ENCODE measurements at regions not wholly inside any gene's neighbourhood (a gene's known extent, or its start where the extent isn't known, plus 50 kb on each side); places are given as distances from the start of the nearest gene placed in this dataset.

DNA sequence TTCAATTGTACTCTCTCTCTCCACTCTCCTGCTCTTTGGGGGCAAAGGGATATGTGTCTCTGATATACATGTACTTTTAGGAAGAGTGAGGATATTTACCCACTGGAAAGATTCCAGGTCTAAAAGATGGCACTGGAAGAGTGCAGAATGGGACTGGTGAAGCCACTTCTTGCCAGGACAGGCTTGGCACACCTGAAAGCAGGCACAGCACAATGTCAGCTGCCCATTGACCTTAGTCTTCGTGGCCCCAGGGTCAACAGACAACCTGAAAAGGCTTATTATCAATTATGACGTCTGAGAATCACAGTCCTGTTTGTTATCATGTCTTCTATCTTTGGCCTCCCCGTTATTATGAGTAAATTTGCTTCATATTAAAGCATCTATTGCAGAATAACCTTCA, 86.7 kb upstream of the PAK3 start:
- DNase-seq (no peak), ATAC-seq (no peak)
- H3K4me1 ChIP-seq = no peaks in the 10 kb centered on the region
- H3K4me3 ChIP-seq = no peak overlapping the region
- TF ChIP-seq POLR2A (IDR thresholded peaks at IDR 0.05) = no peak
- TF ChIP-seq, protein P1, sequence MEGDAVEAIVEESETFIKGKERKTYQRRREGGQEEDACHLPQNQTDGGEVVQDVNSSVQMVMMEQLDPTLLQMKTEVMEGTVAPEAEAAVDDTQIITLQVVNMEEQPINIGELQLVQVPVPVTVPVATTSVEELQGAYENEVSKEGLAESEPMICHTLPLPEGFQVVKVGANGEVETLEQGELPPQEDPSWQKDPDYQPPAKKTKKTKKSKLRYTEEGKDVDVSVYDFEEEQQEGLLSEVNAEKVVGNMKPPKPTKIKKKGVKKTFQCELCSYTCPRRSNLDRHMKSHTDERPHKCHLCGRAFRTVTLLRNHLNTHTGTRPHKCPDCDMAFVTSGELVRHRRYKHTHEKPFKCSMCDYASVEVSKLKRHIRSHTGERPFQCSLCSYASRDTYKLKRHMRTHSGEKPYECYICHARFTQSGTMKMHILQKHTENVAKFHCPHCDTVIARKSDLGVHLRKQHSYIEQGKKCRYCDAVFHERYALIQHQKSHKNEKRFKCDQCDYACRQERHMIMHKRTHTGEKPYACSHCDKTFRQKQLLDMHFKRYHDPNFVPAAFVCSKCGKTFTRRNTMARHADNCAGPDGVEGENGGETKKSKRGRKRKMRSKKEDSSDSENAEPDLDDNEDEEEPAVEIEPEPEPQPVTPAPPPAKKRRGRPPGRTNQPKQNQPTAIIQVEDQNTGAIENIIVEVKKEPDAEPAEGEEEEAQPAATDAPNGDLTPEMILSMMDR (IDR thresholded peaks at IDR 0.05) = no peak
- no peak overlapping the region for H3K27ac ChIP-seq
- intact Hi-C loops (cut with DNase I) = no loop called here
- WGBS, 4 donors = 22 to 37% (median 31%) methylated on average over 3 of the region's 3 CpGs
- peaks cover 0 to 39% (median 0%) of the 10 kb centered on the region in 9 donors for H3K27me3 ChIP-seq
- H3K9me3 ChIP-seq = no peaks in the 10 kb centered on the region
- no peaks in the 10 kb centered on the region for H3K36me3 ChIP-seq

DNA sequence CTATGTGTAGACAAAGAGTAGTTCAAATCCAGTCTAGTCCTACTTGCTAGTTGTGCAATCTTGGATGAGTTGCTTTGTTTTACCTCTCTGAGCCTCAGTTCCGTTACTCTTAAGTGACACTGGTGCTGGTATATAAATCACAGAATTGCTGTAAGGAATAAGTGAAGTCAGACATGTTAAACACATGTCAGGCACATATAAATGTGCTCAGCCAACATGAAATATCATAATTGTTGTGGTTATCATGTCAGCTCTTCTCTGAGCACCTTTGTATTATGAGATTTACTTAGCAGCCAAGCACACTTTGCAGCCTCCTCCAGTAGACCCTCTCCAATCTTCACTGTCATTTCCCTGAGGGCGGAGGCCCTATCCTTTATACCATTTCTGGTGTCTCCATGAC, 87.9 kb upstream of the PAK3 start:
- DNase-seq (no peak), ATAC-seq (no peak)
- no peaks in the 10 kb centered on the region for H3K36me3 ChIP-seq
- intact Hi-C loops (cut with DNase I) = no loop called here
- TF ChIP-seq, protein P1 (IDR thresholded peaks at IDR 0.05) = no peak
- no peak for TF ChIP-seq POLR2A (IDR thresholded peaks at IDR 0.05)
- no peaks in the 10 kb centered on the region for H3K9me3 ChIP-seq
- 34 to 71% (median 49%) methylated on average over 2 of the region's 2 CpGs for WGBS, 4 donors
- H3K4me1 ChIP-seq = no peaks in the 10 kb centered on the region
- no peak overlapping the region for H3K4me3 ChIP-seq
- peaks cover 0 to 33% (median 0%) of the 10 kb centered on the region in 9 donors for H3K27me3 ChIP-seq
- H3K27ac ChIP-seq = no peak overlapping the region

DNA sequence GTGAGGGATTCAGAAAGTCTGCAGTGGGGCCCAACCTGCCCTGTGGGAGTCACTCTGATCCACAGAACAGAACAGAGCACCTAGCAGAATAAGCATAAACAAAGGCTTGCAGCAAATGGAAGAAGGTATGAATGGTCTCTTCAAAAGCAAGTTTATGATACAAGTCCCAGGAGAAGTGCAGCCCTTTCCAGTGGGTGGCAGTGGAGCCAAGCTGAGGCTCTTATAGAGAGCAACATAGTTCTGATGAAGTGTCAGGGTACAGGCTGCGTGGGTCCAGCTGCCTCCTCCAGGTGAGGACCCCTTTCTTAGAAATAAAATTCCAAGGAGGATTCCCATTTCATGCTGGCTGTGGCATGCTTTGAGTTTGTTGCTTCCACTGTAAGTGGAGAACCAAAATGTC, 88.8 kb upstream of the PAK3 start:
- TF ChIP-seq, protein P1 (IDR thresholded peaks at IDR 0.05) = no peak
- no peak for TF ChIP-seq POLR2A (IDR thresholded peaks at IDR 0.05)
- Histone ChIP-seq H3K27me3 (peaks cover 0 to 29% (median 0%) of the 10 kb centered on the region in 9 donors), H3K4me1 (no peaks in the 10 kb centered on the region), H3K36me3 (no peaks in the 10 kb centered on the region), H3K4me3 (no peak overlapping the region), H3K27ac (no peak overlapping the region), H3K9me3 (no peaks in the 10 kb centered on the region)
- 36 to 86% (median 62%) methylated on average over 1 of the region's 1 CpG for WGBS, 4 donors
- no peak for ATAC-seq
- intact Hi-C loops (cut with DNase I) = no loop called here
- no peak for DNase-seq

DNA sequence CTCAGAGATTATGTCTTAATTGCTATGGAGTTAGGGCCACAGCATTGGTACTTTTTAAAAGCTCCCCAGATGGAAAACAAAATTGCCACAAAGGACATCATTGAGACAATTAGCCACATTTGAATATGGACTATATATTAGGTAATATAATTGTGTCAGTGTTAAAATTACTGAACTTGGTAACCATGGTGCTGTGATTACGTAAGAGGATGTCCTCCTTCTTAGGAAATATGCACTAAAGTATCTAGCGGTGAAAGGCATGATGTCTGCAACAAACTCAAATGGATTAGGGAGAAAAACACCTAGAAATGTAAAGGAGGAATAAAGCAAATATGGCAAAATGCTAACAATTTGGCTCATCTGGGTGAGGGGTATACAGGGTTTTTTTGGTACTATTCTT, 89.9 kb upstream of the PAK3 start:
- no peaks in the 10 kb centered on the region for H3K4me1 ChIP-seq
- no peak overlapping the region for H3K27ac ChIP-seq
- 65 to 79% (median 74%) methylated on average over 2 of the region's 2 CpGs for WGBS, 4 donors
- intact Hi-C loops (cut with DNase I) = no loop called here
- no peaks in the 10 kb centered on the region for H3K36me3 ChIP-seq
- no peak overlapping the region for H3K4me3 ChIP-seq
- H3K27me3 ChIP-seq = peaks cover 0 to 29% (median 0%) of the 10 kb centered on the region in 9 donors
- DNase-seq (no peak), ATAC-seq (no peak)
- TF ChIP-seq, protein P1 (IDR thresholded peaks at IDR 0.05) = no peak
- TF ChIP-seq POLR2A (IDR thresholded peaks at IDR 0.05) = no peak
- H3K9me3 ChIP-seq = no peaks in the 10 kb centered on the region
